ENCODE measurements at regions not wholly inside any gene's neighbourhood (a gene's known extent, or its start where the extent isn't known, plus 50 kb on each side); places are given as distances from the start of the nearest gene placed in this dataset.
A peak's percentile ranks its signal among the peaks of the same experiment; 100 is the strongest.

DNA sequence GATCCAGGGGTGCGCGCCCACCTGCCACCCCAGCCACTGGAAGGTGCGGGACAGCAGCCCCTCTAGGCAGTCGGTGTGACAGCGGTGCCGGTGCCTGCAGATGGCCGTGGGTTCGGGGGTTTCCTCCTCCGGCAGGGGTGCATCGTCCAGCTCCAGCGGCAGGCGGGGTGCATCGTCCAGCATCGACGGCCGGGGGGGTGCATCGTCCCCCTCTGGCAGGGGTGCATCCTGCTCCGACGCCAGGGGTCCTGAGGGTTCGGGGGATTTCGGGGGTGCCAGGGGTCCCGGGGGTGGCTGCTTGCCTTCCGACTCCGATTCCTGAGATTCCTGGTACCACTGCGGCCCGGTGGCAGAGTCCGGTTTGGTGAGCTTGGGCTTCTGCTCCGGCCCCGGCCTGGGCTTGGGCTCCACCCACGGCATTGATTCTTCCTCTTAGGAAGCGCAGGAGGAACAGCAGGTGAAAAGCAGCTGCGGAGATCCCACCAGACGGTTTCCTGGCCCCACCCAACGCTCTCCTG lies 90.2 kb upstream of the RAB18 start:
- Mint-ChIP-seq H3K27me3 (ENCODE audit: low read depth in 3 of 3) (peaks cover 7 to 20% (median 18%) of the 10 kb centered on the region in 3 donors), H3K27ac (no peak overlapping the region), H3K36me3 (no peaks in the 10 kb centered on the region), H3K9me3 (peaks cover 3 to 34% (median 17%) of the 10 kb centered on the region in 7 donors), H3K4me3 (peak overlapping the region; percentile 70 to 77), H3K4me1 (peaks cover 5% of the 10 kb centered on the region)
- H3K79me2 ChIP-seq (ENCODE audit: insufficient read depth, low read length), result no peaks in the 10 kb centered on the region
- H3K36me3 ChIP-seq (replicated peaks in 1 of 2; ENCODE audit: control insufficient read depth in 1 of 2, insufficient read depth in 2 of 2, low read length in 2 of 2), result no peaks in the 10 kb centered on the region
- H3K27ac ChIP-seq (ENCODE audit: low read depth in 1 of 2, low read length in 2 of 2), result no peak overlapping the region
- TF ChIP-seq, protein P1, sequence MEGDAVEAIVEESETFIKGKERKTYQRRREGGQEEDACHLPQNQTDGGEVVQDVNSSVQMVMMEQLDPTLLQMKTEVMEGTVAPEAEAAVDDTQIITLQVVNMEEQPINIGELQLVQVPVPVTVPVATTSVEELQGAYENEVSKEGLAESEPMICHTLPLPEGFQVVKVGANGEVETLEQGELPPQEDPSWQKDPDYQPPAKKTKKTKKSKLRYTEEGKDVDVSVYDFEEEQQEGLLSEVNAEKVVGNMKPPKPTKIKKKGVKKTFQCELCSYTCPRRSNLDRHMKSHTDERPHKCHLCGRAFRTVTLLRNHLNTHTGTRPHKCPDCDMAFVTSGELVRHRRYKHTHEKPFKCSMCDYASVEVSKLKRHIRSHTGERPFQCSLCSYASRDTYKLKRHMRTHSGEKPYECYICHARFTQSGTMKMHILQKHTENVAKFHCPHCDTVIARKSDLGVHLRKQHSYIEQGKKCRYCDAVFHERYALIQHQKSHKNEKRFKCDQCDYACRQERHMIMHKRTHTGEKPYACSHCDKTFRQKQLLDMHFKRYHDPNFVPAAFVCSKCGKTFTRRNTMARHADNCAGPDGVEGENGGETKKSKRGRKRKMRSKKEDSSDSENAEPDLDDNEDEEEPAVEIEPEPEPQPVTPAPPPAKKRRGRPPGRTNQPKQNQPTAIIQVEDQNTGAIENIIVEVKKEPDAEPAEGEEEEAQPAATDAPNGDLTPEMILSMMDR (IDR thresholded peaks at IDR 0.05), result no peak
- peaks cover 13 to 19% of the 10 kb centered on the region in 2 donors for H3K9me3 ChIP-seq (replicated peaks in 1 of 2; ENCODE audit: control insufficient read depth in 1 of 2, insufficient read depth in 1 of 2, low read length in 2 of 2)
- H3K4me1 ChIP-seq (ENCODE audit: control insufficient read depth in 1 of 2, insufficient read depth in 2 of 2, low read length in 2 of 2), result peaks cover 7 to 8% of the 10 kb centered on the region in 2 donors
- H2AFZ ChIP-seq (ENCODE audit: insufficient read depth, low read depth, low read length, poor library complexity, severe bottlenecking), result peak overlapping the region; percentile 38
- H3K4me2 ChIP-seq (replicated peaks; ENCODE audit: extremely low read depth, low read length, poor library complexity, severe bottlenecking), result peak overlapping the region; percentile 56
- intact Hi-C loops (cut with micrococcal nuclease), result no loop called here
- peaks cover 0 to 16% of the 10 kb centered on the region in 2 donors for H3K27me3 ChIP-seq (ENCODE audit: control insufficient read depth in 2 of 2, insufficient read depth in 2 of 2, low read length in 2 of 2)
- peak overlapping the region in 1 of 3 experiments; percentile 55 for H3K4me3 ChIP-seq (replicated peaks in 1 of 3; ENCODE audit: low read depth in 2 of 3, low read length in 3 of 3)
- 50% methylated on average over 33 of the region's 34 CpGs for WGBS (ENCODE audit: insufficient coverage)
- no peaks in the 10 kb centered on the region for H4K20me1 ChIP-seq (ENCODE audit: insufficient read depth, low read length)
- H3K9ac ChIP-seq (ENCODE audit: insufficient read depth, low read length, poor library complexity, severe bottlenecking), result no peak overlapping the region
- no peak for DNase-seq

DNA sequence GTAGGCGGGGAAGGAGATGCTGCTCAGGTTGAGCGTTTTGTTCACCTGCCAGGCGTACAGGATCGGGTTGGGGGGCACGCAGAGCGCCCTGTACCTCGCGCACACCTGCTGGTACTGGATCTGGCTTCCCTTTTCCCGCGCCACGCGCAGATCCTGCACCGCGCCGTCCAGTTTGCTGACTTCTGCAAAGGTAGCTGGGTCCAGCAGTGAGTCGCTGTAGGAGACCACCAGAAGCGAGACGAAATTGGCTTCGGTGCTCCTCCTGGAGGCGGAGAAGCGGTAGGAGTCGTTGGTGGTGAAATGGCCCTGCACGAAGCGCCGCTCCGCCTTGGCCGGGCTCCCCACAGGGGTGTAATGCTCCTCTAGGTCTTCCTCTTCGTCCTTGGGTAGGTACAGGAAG lies 90.7 kb upstream of the RAB18 start:
- peak overlapping the region in 1 of 2 donors; percentile 11 for H3K4me3 Mint-ChIP-seq
- peaks cover 0 to 16% of the 10 kb centered on the region in 2 donors for H3K27me3 ChIP-seq (ENCODE audit: control insufficient read depth in 2 of 2, insufficient read depth in 2 of 2, low read length in 2 of 2)
- peaks cover 7 to 20% (median 18%) of the 10 kb centered on the region in 3 donors for H3K27me3 Mint-ChIP-seq (ENCODE audit: low read depth in 3 of 3)
- no peak overlapping the region for H3K27ac ChIP-seq (ENCODE audit: low read depth in 1 of 2, low read length in 2 of 2)
- TF ChIP-seq, protein P1 (IDR thresholded peaks at IDR 0.05), result no peak
- peaks cover 3 to 30% (median 12%) of the 10 kb centered on the region in 7 donors for H3K9me3 Mint-ChIP-seq
- intact Hi-C loops (cut with micrococcal nuclease), result no loop called here
- peaks cover 5% of the 10 kb centered on the region for H3K4me1 Mint-ChIP-seq
- peak overlapping the region in 1 of 3 experiments; percentile 55 for H3K4me3 ChIP-seq (replicated peaks in 1 of 3; ENCODE audit: low read depth in 2 of 3, low read length in 3 of 3)
- peak overlapping the region; percentile 38 for H2AFZ ChIP-seq (ENCODE audit: insufficient read depth, low read depth, low read length, poor library complexity, severe bottlenecking)
- H3K4me2 ChIP-seq (replicated peaks; ENCODE audit: extremely low read depth, low read length, poor library complexity, severe bottlenecking), result peak overlapping the region; percentile 56
- H3K36me3 Mint-ChIP-seq, result no peaks in the 10 kb centered on the region
- DNase-seq, result no peak
- H4K20me1 ChIP-seq (ENCODE audit: insufficient read depth, low read length), result no peaks in the 10 kb centered on the region
- 77% methylated on average over 28 of the region's 28 CpGs for WGBS (ENCODE audit: insufficient coverage)
- no peak overlapping the region for H3K9ac ChIP-seq (ENCODE audit: insufficient read depth, low read length, poor library complexity, severe bottlenecking)
- H3K36me3 ChIP-seq (replicated peaks in 1 of 2; ENCODE audit: control insufficient read depth in 1 of 2, insufficient read depth in 2 of 2, low read length in 2 of 2), result no peaks in the 10 kb centered on the region
- H3K27ac Mint-ChIP-seq, result no peak overlapping the region
- no peaks in the 10 kb centered on the region for H3K79me2 ChIP-seq (ENCODE audit: insufficient read depth, low read length)
- H3K4me1 ChIP-seq (ENCODE audit: control insufficient read depth in 1 of 2, insufficient read depth in 2 of 2, low read length in 2 of 2), result peaks cover 7 to 8% of the 10 kb centered on the region in 2 donors
- H3K9me3 ChIP-seq (replicated peaks in 1 of 2; ENCODE audit: control insufficient read depth in 1 of 2, insufficient read depth in 1 of 2, low read length in 2 of 2), result peaks cover 13 to 19% of the 10 kb centered on the region in 2 donors

Data from CD14-positive monocyte (primary cell).